H9 (cell line): ENCODE measurements at regions not wholly inside any gene's neighbourhood (a gene's known extent, or its start where the extent isn't known, plus 50 kb on each side); places are given as distances from the start of the nearest gene placed in this dataset.

Experiments used
- DNase-seq: peaks from one replicate; pipeline ENCODE4 v3.0.0-alpha.2; 2017
- H2AFZ ChIP-seq: one replicate; pipeline ENCODE4 v1.6.1; 2013; ENCODE audit warnings: mild to moderate bottlenecking, low read length, control low read depth, moderate library complexity
- H2AK5ac ChIP-seq: 2 replicates; pipeline ENCODE4 v1.6.1; 2013; ENCODE audit warnings: low read length, control low read depth, mixed read lengths; ENCODE audit not compliant: insufficient read length
- H2BK120ac ChIP-seq: one replicate; pipeline ENCODE4 v1.6.1; 2013; ENCODE audit warnings: low read depth, mild to moderate bottlenecking, low read length, control low read depth, inconsistent platforms; ENCODE audit not compliant: poor library complexity, severe bottlenecking
- H2BK12ac ChIP-seq: 2 replicates; pipeline ENCODE4 v1.6.1; 2013; ENCODE audit warnings: low read length, control low read depth, mixed read lengths, low read depth; ENCODE audit not compliant: insufficient read length
- H2BK15ac ChIP-seq: 2 replicates; pipeline ENCODE4 v1.6.1; 2013; ENCODE audit warnings: low read depth, low read length, control low read depth
- H2BK20ac ChIP-seq: one replicate; pipeline ENCODE4 v1.6.1; 2013; ENCODE audit warnings: low read depth, mild to moderate bottlenecking, low read length, control low read depth, inconsistent platforms; ENCODE audit not compliant: poor library complexity, severe bottlenecking
- H2BK5ac ChIP-seq: 2 replicates; pipeline ENCODE4 v1.6.1; 2013; ENCODE audit warnings: low read length, control low read depth, mixed read lengths; ENCODE audit not compliant: insufficient read length
- H3K14ac ChIP-seq: 2 replicates; pipeline ENCODE4 v1.6.1; 2013; ENCODE audit warnings: low read length, control low read depth; ENCODE audit not compliant: insufficient read depth
- H3K18ac ChIP-seq: 2 replicates; pipeline ENCODE4 v1.6.1; 2013; ENCODE audit warnings: low read depth, mild to moderate bottlenecking, mixed read lengths, low read length, control low read depth; ENCODE audit not compliant: insufficient read length
- H3K23ac ChIP-seq: 2 replicates; pipeline ENCODE4 v1.6.1; 2013; ENCODE audit warnings: low read length, control low read depth, mixed read lengths, low read depth; ENCODE audit not compliant: insufficient read length
- H3K23me2 ChIP-seq: 2 replicates; pipeline ENCODE4 v1.6.1; 2013; ENCODE audit warnings: low read depth, mild to moderate bottlenecking, mixed read lengths, low read length, control low read depth; ENCODE audit not compliant: insufficient read length, poor library complexity, severe bottlenecking
- H3K27ac ChIP-seq: 2 replicates; pipeline ENCODE4 v1.5.1; 2013; ENCODE audit warnings: low read length, control low read depth, mixed read lengths, low read depth; ENCODE audit not compliant: insufficient read length
- H3K27me3 ChIP-seq: 2 replicates; pipeline ENCODE4 v1.6.1; 2013; ENCODE audit warnings: low read length, control low read depth, inconsistent platforms; ENCODE audit not compliant: insufficient read depth
- H3K4ac ChIP-seq: 2 replicates; pipeline ENCODE4 v1.6.1; 2013; ENCODE audit warnings: low read depth, mild to moderate bottlenecking, control low read depth, inconsistent platforms, low read length, moderate library complexity
- H3K4me1 ChIP-seq: 2 replicates; pipeline ENCODE4 v1.6.1; 2013; ENCODE audit warnings: low read length, control low read depth, inconsistent platforms; ENCODE audit not compliant: insufficient read depth
- H3K4me2 ChIP-seq: 2 replicates; pipeline ENCODE4 v1.6.1; 2013; ENCODE audit warnings: low read length, control low read depth, mixed read lengths; ENCODE audit not compliant: insufficient read length, insufficient read depth
- H3K56ac ChIP-seq: 2 replicates; pipeline ENCODE4 v1.6.1; 2013; ENCODE audit warnings: low read depth, mild to moderate bottlenecking, mixed read lengths, low read length, control low read depth; ENCODE audit not compliant: insufficient read length
- H3K79me1 ChIP-seq: 2 replicates; pipeline ENCODE4 v1.6.1; 2013; ENCODE audit warnings: low read depth, mild to moderate bottlenecking, moderate library complexity, low read length, control low read depth, inconsistent platforms; ENCODE audit not compliant: insufficient read depth, poor library complexity, severe bottlenecking
- H3K79me2 ChIP-seq: 2 replicates; pipeline ENCODE4 v1.6.1; 2013; ENCODE audit warnings: low read length, control low read depth, inconsistent platforms; ENCODE audit not compliant: insufficient read depth
- H3K9ac ChIP-seq: 2 replicates; pipeline ENCODE4 v1.6.1; 2013; ENCODE audit warnings: low read length, control low read depth, mixed read lengths; ENCODE audit not compliant: insufficient read length; ENCODE audit errors: extremely low read depth
- H3K9me3 ChIP-seq: one replicate; pipeline ENCODE4 v1.6.1; 2013; ENCODE audit warnings: low read depth, low read length, inconsistent platforms; ENCODE audit not compliant: control insufficient read depth
- H3T11ph ChIP-seq: one replicate; pipeline ENCODE4 v1.6.1; 2013; ENCODE audit warnings: mild to moderate bottlenecking, low read length, control low read depth, inconsistent platforms
- H4K20me1 ChIP-seq: one replicate; pipeline ENCODE4 v1.6.1; 2013; ENCODE audit not compliant: control insufficient read depth, insufficient read length, insufficient read depth
- H4K5ac ChIP-seq: 2 replicates; pipeline ENCODE4 v1.6.1; 2013; ENCODE audit warnings: low read depth, mild to moderate bottlenecking, mixed read lengths, low read length, control low read depth; ENCODE audit not compliant: insufficient read length
- H4K8ac ChIP-seq: replicated peaks from 2 replicates; pipeline ENCODE4 v1.6.1; 2013; ENCODE audit warnings: low read length, control low read depth, mixed read lengths, low read depth; ENCODE audit not compliant: insufficient read length
- H4K91ac ChIP-seq: 2 replicates; pipeline ENCODE4 v1.6.1; 2013; ENCODE audit warnings: low read depth, mild to moderate bottlenecking, moderate library complexity, mixed read lengths, low read length, control low read depth; ENCODE audit not compliant: insufficient read length
- H3K27ac Mint-ChIP-seq, 3 experiments: 2 replicates in 2 of 3; 3 replicates in 1 of 3; pipeline ENCODE4 v1.8.0; 2020 to 2021; ENCODE audit warnings: mixed read lengths in 3 of 3, mild to moderate bottlenecking in 1 of 3, moderate library complexity in 1 of 3
- H3K27me3 Mint-ChIP-seq: 2 replicates; pipeline ENCODE4 v1.8.0; 2021; ENCODE audit warnings: low read depth, mild to moderate bottlenecking, moderate library complexity, mixed read lengths
- H3K36me3 Mint-ChIP-seq, 3 experiments: 2 replicates in 2 of 3; 3 replicates in 1 of 3; pipeline ENCODE4 v1.8.0; 2020 to 2021; ENCODE audit warnings: low read depth in 3 of 3, mixed read lengths in 3 of 3; ENCODE audit not compliant: insufficient read depth in 1 of 3
- H3K4me1 Mint-ChIP-seq, 2 experiments: 2 replicates each; pipeline ENCODE4 v1.8.0; 2020; ENCODE audit warnings: mixed read lengths in 2 of 2
- H3K4me3 Mint-ChIP-seq, 2 experiments: 2 replicates in 1 of 2; 3 replicates in 1 of 2; pipeline ENCODE4 v1.8.0; 2020 to 2021; ENCODE audit warnings: mild to moderate bottlenecking in 2 of 2, mixed read lengths in 2 of 2, moderate library complexity in 1 of 2
- H3K9me3 Mint-ChIP-seq, 2 experiments: 2 replicates in 1 of 2; 3 replicates in 1 of 2; pipeline ENCODE4 v1.8.0; 2020; ENCODE audit warnings: mild to moderate bottlenecking in 2 of 2, mixed read lengths in 2 of 2, moderate library complexity in 1 of 2
- TF ChIP-seq, protein P1 (sequence below): fragments of 200-600 bp; sonication (generic); conservative IDR thresholded peaks from 3 replicates; pipeline ENCODE4 v1.8.0; 2021; ENCODE audit warnings: antibody characterized with exemption, mild to moderate bottlenecking

GRCh38 chr16:26269673-26270072 lies 577.9 kb downstream of the HS3ST4 start:
- Histone ChIP-seq H3K56ac (no peak overlapping the region), H2AFZ (no peak overlapping the region), H2BK20ac (no peak overlapping the region), H2BK12ac (no peak overlapping the region), H2AK5ac (no peak overlapping the region), H4K20me1 (no peaks in the 10 kb centered on the region), H3K9ac (no peak overlapping the region), H3K4me2 (no peak overlapping the region), H2BK5ac (no peak overlapping the region), H3K14ac (no peak overlapping the region), H4K91ac (no peak overlapping the region), H4K8ac (no peak overlapping the region), H3K9me3 (no peaks in the 10 kb centered on the region), H2BK15ac (no peak overlapping the region), H3K4me1 (no peaks in the 10 kb centered on the region), H3K4ac (no peak overlapping the region), H2BK120ac (no peak overlapping the region), H3K18ac (no peak overlapping the region), H3K23me2 (no peaks in the 10 kb centered on the region), H3K23ac (no peak overlapping the region), H3T11ph (no peak overlapping the region), H3K79me2 (no peaks in the 10 kb centered on the region), H3K79me1 (no peaks in the 10 kb centered on the region), H4K5ac (no peak overlapping the region), H3K27ac (no peak overlapping the region), H3K27me3 (no peaks in the 10 kb centered on the region)
- Mint-ChIP-seq H3K27me3 (no peaks in the 10 kb centered on the region), H3K27ac (no peak overlapping the region), H3K4me3 (no peak overlapping the region), H3K4me1 (peaks cover 3 to 4% of the 10 kb centered on the region in 2 experiments; a peak in 1 of 4 replicates), H3K36me3 (no peaks in the 10 kb centered on the region), H3K9me3 (no peaks in the 10 kb centered on the region)
- no peak for DNase-seq
- TF ChIP-seq, protein P1, sequence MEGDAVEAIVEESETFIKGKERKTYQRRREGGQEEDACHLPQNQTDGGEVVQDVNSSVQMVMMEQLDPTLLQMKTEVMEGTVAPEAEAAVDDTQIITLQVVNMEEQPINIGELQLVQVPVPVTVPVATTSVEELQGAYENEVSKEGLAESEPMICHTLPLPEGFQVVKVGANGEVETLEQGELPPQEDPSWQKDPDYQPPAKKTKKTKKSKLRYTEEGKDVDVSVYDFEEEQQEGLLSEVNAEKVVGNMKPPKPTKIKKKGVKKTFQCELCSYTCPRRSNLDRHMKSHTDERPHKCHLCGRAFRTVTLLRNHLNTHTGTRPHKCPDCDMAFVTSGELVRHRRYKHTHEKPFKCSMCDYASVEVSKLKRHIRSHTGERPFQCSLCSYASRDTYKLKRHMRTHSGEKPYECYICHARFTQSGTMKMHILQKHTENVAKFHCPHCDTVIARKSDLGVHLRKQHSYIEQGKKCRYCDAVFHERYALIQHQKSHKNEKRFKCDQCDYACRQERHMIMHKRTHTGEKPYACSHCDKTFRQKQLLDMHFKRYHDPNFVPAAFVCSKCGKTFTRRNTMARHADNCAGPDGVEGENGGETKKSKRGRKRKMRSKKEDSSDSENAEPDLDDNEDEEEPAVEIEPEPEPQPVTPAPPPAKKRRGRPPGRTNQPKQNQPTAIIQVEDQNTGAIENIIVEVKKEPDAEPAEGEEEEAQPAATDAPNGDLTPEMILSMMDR, result no peak
